Stromal cell of bone marrow (primary cell): ENCODE measurements at regions not wholly inside any gene's neighbourhood (a gene's known extent, or its start where the extent isn't known, plus 50 kb on each side); places are given as distances from the start of the nearest gene placed in this dataset.
A peak's percentile ranks its signal among the peaks of the same experiment; 100 is the strongest.

ENCODE experiments used
- DNase-seq: peaks from one replicate; pipeline ENCODE4 v3.0.0-alpha.2; 2012; ENCODE audit warnings: low read depth

GRCh38 chr18:24674200-24674599 is 213.8 kb downstream of the HRH4 start:
- no peak for DNase-seq

GRCh38 chr18:24674605-24675004 is 214.2 kb downstream of the HRH4 start:
- DNase-seq = no peak

GRCh38 chr18:24677011-24677410 is 216.6 kb downstream of the HRH4 start:
- peak; percentile 40 for DNase-seq

- no peak for DNase-seq
These were observed 217.7 kb downstream of the HRH4 start for GRCh38 chr18:24678107-24678506.

- no peak for DNase-seq
These were observed 218.2 kb downstream of the HRH4 start for GRCh38 chr18:24678626-24679025.

GRCh38 chr18:24679062-24679461 is 218.6 kb downstream of the HRH4 start:
- no peak for DNase-seq

- no peak for DNase-seq
These were observed 223.5 kb downstream of the HRH4 start for GRCh38 chr18:24683925-24684324.

GRCh38 chr18:24685254-24685959 is 225.0 kb downstream of the HRH4 start:
- no peak for DNase-seq

- DNase-seq = no peak
These were observed 234.7 kb downstream of the HRH4 start for GRCh38 chr18:24695168-24695567.

GRCh38 chr18:24702001-24702515 is 241.6 kb downstream of the HRH4 start:
- DNase-seq = no peak

GRCh38 chr18:24703316-24703715 is 242.9 kb downstream of the HRH4 start:
- no peak for DNase-seq

GRCh38 chr18:24704946-24705630 is 244.7 kb downstream of the HRH4 start:
- DNase-seq = no peak

- no peak for DNase-seq
These were observed 250.0 kb downstream of the HRH4 start for GRCh38 chr18:24710474-24710873.

- no peak for DNase-seq
These were observed 259.4 kb downstream of the HRH4 start for GRCh38 chr18:24719791-24720190.

GRCh38 chr18:24721388-24721787 is 261.0 kb downstream of the HRH4 start:
- DNase-seq = no peak

- DNase-seq = no peak
These were observed 265.4 kb downstream of the HRH4 start for GRCh38 chr18:24725644-24726415.

- peak; percentile 67 for DNase-seq
These were observed 266.5 kb downstream of the HRH4 start for GRCh38 chr18:24726727-24727492.

GRCh38 chr18:24727685-24728084 is 267.2 kb downstream of the HRH4 start:
- DNase-seq = no peak

GRCh38 chr18:24731158-24731557 is 270.7 kb downstream of the HRH4 start:
- no peak for DNase-seq

- no peak for DNase-seq
These were observed 271.5 kb downstream of the HRH4 start for GRCh38 chr18:24731981-24732380.

GRCh38 chr18:24734058-24734457 is 273.6 kb downstream of the HRH4 start:
- DNase-seq = no peak

- no peak for DNase-seq
These were observed 275.3 kb downstream of the HRH4 start for GRCh38 chr18:24735624-24736231.
